Mesodermal cell (in vitro differentiated cells): ENCODE measurements at regions not wholly inside any gene's neighbourhood (a gene's known extent, or its start where the extent isn't known, plus 50 kb on each side); places are given as distances from the start of the nearest gene placed in this dataset.
A peak's percentile ranks its signal among the peaks of the same experiment; 100 is the strongest.

Experiments
- H3K27ac ChIP-seq: 2 replicates; pipeline ENCODE4 v1.7.0; 2013; ENCODE audit warnings: mild to moderate bottlenecking, low read depth, low read length, moderate library complexity; ENCODE audit not compliant: severe bottlenecking
- H3K36me3 ChIP-seq: 2 replicates; pipeline ENCODE4 v1.7.1; 2013; ENCODE audit warnings: mild to moderate bottlenecking, low read length, moderate library complexity; ENCODE audit not compliant: control insufficient read depth, insufficient read depth
- H3K4me1 ChIP-seq: one replicate; pipeline ENCODE4 v1.7.1; 2013; ENCODE audit warnings: mild to moderate bottlenecking, low read length; ENCODE audit not compliant: insufficient read depth, control insufficient read depth, poor library complexity, severe bottlenecking
- H3K4me3 ChIP-seq: 2 replicates; pipeline ENCODE4 v1.7.0; 2013; ENCODE audit warnings: low read length, control low read depth, mild to moderate bottlenecking; ENCODE audit not compliant: insufficient read depth, poor library complexity, severe bottlenecking; ENCODE audit errors: extremely low read depth
- H3K9me3 ChIP-seq: 2 replicates; pipeline ENCODE4 v1.7.1; 2013; ENCODE audit warnings: mild to moderate bottlenecking, low read length, moderate library complexity; ENCODE audit not compliant: control insufficient read depth
- WGBS, 2 experiments: methylation state at CpG; one replicate each; pipeline ENCODE4 v1.1.5; 2013; ENCODE audit warnings: missing lambda C conversion rate in 2 of 2; ENCODE audit not compliant: insufficient coverage in 2 of 2; 5-methylcytosine and 5-hydroxymethylcytosine counted together

DNA sequence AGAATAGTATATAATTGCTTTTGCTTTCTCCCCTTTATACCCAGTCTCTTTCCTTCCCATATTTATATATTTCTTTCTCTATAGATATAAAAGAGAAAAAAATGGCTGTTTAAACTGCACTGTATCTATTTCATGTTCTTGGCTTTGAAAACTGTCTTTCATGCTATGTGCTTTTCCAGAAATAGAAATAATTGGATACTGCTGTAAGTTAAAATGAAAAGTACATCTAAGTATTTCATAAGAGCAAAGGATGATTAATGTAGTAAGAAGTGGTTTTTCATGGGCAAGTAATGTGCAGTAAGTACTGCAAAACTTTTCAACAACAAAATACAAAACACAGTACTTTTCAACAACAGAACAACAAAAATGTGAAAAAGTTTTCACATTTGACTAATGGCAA, 237.9 kb downstream of the SNCA start:
- H3K36me3 ChIP-seq: no peaks in the 10 kb centered on the region

DNA sequence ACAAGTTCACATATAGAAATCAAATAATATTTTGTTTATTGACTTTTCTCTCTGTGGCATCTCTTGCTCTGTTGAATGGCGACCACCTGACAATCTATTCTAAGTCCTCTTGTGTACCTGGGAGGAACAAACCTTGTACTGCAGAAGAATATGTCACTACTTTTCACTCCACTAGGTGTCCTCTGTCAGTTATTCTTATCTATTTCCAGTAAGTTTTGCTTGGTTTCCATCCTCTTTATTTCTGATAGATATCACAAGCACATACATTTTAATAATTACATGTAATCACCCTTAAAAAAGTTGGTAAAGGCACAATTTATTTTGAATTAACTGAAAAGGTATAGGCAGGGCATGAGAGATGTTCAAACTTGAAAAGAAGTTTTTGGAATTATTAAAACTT, 238.4 kb downstream of the SNCA start:
- Histone ChIP-seq H3K4me3 (no peak overlapping the region), H3K27ac (no peak overlapping the region), H3K36me3 (no peaks in the 10 kb centered on the region), H3K9me3 (no peaks in the 10 kb centered on the region), H3K4me1 (no peaks in the 10 kb centered on the region)
- 67% methylated on average over 1 of the region's 1 CpG; no CpG with 5 or more reads in 1 of the 2 experiments for WGBS, 2 experiments

More for the DNA sequence above, 237.9 kb downstream of the SNCA start:
- Histone ChIP-seq H3K9me3 (no peaks in the 10 kb centered on the region), H3K4me1 (no peaks in the 10 kb centered on the region), H3K27ac (no peak overlapping the region), H3K4me3 (no peak overlapping the region)

DNA sequence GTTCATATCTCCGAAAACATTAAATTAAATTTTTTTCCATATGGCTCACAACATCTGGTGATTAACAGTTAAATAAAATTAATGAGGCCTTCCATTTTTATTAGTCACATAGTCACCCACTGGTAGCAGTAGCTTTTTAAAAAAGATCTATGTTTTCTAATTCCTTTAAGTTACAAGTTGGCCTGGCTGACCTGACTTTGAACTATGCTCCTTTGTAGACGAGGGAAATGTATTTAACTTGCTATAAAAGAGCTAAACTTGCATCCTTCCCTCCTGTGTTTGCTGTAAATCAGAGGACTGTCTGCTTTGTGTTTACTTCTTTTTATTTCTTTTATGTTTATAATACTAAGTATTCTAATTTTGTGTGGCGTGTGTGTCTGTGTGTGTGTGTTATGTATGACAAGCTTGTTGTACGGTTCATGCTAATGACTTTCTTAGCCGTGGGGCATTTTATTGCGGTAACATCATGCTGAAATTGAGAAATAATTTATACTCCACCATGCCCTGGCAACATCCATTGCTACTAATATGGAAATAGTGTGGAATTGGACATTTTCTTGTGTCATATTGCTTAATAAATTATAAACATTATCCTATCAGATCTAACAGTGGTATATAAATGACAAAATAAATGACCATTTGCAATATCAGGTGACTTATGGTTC, 241.7 kb downstream of the SNCA start:
- Histone ChIP-seq H3K27ac (no peak overlapping the region), H3K4me3 (no peak overlapping the region), H3K4me1 (no peaks in the 10 kb centered on the region), H3K36me3 (no peaks in the 10 kb centered on the region), H3K9me3 (no peaks in the 10 kb centered on the region)
- 100% methylated on average over 1 of the region's 6 CpGs; no CpG with 5 or more reads in 1 of the 2 experiments for WGBS, 2 experiments

DNA sequence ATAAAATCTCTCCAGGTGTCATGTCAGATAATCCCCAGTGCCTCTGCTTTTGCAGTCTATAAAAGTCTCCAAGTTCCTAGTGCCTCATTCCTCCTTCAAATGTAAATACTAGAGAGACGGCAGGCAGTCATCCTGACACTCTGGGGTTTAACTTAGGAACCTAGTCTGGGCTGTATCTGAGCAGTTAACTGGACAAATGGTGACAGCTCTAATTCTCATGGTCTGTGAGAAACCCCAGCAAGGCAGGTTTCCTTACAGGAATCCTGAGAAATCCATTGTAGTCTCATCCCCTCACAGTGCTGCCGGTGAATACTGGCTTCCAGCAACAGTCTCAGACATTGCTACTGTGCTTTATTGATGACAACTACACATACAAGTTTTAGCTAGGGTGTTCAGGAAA, 246.8 kb downstream of the SNCA start:
- H3K36me3 ChIP-seq: no peaks in the 10 kb centered on the region
- no peak overlapping the region for H3K4me3 ChIP-seq
- no peaks in the 10 kb centered on the region for H3K9me3 ChIP-seq
- 75 to 80% methylated on average over 1 to 2 of the region's 2 CpGs for WGBS, 2 experiments
- peak overlapping the region; percentile 57 for H3K27ac ChIP-seq
- no peaks in the 10 kb centered on the region for H3K4me1 ChIP-seq

DNA sequence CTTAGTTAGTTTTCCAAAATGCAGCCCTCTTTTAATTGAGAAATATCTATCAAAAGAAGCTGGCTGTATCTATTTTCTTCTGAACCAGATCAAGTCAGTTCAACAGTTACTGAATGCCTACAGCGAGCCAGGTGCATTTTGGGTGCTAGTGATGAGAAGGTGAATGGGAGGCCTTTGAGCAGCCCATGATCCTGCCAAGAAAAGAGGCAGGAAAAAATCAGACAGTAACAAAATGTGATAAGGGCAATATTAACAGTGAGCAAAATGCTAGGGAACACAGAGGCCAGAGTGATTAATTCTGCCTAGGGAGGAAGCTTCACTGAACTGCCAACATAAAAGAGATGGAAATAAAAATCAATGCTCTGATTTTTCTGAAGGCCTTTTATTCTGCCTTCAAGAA, 248.5 kb downstream of the SNCA start:
- H3K27ac ChIP-seq: no peak overlapping the region
- H3K4me3 ChIP-seq: no peak overlapping the region
- 100% methylated on average over 1 of the region's 1 CpG for WGBS, 2 experiments

DNA sequence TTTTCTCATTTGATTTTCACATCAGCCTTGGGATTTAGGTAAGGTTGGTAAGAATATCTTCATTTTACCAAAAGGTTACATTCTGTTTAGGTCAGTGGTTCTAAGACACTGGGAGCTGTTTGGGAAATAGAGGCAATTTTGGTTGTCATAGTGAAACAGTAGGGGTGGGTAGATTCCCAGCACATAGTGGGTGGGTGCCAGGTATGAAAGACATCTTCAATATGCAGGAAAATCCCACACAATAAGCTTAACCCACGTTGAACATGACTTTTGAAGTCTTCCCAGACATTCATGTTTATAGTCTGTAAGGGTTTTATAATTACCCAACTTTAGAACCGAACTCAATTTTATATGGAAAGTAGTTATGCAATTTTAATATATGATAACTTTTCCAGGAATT, 249.6 kb downstream of the SNCA start:
- H3K9me3 ChIP-seq: no peaks in the 10 kb centered on the region
- H3K4me3 ChIP-seq: no peak overlapping the region
- no peaks in the 10 kb centered on the region for H3K36me3 ChIP-seq
- H3K27ac ChIP-seq: no peak overlapping the region
- WGBS, 2 experiments: no CpG with 5 or more reads among the region's 2 CpGs
- H3K4me1 ChIP-seq: no peaks in the 10 kb centered on the region

More for the DNA sequence above, 248.5 kb downstream of the SNCA start:
- H3K36me3 ChIP-seq: no peaks in the 10 kb centered on the region
- no peaks in the 10 kb centered on the region for H3K9me3 ChIP-seq
- no peaks in the 10 kb centered on the region for H3K4me1 ChIP-seq

DNA sequence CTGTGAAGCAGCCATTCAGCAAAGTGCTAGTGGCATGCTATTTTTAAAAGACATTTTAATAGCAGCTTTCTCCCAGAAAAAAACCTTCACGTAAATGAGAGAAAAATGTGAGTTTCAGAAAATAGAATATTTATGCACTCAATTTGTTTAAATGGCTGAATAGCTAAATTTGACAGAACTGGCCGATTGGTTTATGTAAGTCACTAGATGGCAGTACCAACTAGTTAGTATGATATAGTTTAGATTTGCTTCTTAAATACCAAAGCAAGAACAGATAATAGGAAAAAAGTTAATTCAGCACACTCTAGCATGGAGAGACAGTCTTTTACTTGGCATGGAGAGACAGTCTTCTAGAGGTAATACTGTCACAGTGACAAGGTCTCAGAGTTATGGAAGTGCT, 250.1 kb downstream of the SNCA start:
- H3K4me3 ChIP-seq: no peak overlapping the region
- no peaks in the 10 kb centered on the region for H3K9me3 ChIP-seq
- no peaks in the 10 kb centered on the region for H3K4me1 ChIP-seq
- WGBS, 2 experiments: no CpG with 5 or more reads among the region's 2 CpGs
- H3K27ac ChIP-seq: no peak overlapping the region
- no peaks in the 10 kb centered on the region for H3K36me3 ChIP-seq

DNA sequence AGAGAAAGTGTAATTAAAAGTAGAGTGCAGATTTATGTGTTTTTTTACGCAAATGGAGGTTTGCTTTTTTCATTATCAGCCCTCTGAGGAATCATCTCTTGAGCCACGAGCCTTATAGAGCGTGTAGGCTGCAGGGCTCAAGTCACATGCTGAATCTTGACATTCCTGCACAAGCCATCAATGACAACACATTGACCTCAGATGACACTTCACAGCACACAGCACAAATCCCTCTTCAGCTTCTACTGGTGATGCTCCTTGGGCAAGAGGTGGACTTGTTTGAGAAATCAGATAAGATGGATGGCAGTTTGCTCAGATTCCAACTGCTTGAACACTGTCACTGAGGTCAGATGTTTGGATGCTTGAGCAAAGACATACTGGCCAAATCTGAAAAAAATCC, 250.6 kb downstream of the SNCA start:
- 79 to 80% methylated on average over 2 to 3 of the region's 3 CpGs for WGBS, 2 experiments
- Histone ChIP-seq H3K4me1 (no peaks in the 10 kb centered on the region), H3K36me3 (no peaks in the 10 kb centered on the region), H3K9me3 (no peaks in the 10 kb centered on the region), H3K4me3 (no peak overlapping the region), H3K27ac (no peak overlapping the region)

DNA sequence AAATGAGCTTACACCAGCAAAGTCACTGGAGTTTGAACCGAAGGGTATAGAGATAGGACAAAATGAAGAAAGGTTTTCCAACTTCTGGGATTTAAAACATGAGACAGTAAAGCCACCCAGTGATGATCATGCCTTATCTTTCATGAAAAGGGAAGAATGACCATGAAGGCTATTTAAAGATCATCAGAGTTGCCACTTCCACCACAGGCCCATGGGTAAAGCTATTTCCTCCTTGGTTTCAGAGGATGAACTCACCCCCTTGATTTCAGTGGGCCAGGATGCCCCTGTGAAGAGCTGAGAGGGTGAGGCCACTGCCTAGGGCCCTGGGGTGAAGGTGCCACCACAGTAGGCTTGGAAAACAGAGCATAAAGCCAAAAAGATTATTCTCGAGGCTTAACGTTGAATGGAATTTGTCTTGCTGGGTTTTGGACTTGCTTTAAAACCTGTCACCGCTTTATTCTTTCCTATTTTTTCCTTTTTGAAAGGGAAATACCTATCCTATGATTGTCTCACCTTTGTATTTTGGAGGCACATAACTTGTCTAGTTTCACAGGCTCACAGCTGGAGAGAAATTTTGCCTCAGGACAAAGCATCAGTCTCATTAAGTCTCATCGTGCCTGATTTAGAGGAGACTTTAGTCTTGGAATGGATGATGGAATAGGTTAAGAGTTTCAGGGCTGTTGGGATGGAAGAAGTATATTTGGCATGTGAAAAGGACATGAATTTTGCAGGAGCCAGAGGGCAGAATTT, 254.0 kb downstream of the SNCA start:
- 93 to 100% methylated on average over 2 to 3 of the region's 5 CpGs for WGBS, 2 experiments
- no peaks in the 10 kb centered on the region for H3K9me3 ChIP-seq
- no peaks in the 10 kb centered on the region for H3K4me1 ChIP-seq
- no peak overlapping the region for H3K4me3 ChIP-seq
- no peaks in the 10 kb centered on the region for H3K36me3 ChIP-seq
- no peak overlapping the region for H3K27ac ChIP-seq

DNA sequence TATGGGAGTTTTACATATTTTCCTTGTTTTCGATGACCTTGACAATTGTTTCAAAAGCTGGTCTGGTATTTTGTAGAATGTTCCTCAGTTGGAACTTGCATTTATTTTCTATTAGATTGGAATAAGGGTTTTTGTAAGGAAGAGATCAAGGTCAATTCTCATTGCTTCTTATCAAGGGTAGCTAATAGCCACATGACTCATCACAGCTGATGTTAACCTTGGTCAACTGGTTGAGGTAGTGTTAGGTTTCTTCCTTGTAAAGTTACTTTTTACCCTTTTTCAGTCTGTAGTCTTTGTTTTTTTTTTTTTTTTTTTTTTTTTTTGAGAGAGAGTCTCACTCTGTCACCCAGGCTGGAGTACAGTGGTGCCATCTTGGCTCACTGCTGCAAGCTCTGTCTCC, 257.2 kb downstream of the SNCA start:
- no peak overlapping the region for H3K27ac ChIP-seq
- WGBS, 2 experiments: no CpG with 5 or more reads among the region's 1 CpG
- no peak overlapping the region for H3K4me3 ChIP-seq
- no peaks in the 10 kb centered on the region for H3K36me3 ChIP-seq
- H3K9me3 ChIP-seq: no peaks in the 10 kb centered on the region
- H3K4me1 ChIP-seq: no peaks in the 10 kb centered on the region

DNA sequence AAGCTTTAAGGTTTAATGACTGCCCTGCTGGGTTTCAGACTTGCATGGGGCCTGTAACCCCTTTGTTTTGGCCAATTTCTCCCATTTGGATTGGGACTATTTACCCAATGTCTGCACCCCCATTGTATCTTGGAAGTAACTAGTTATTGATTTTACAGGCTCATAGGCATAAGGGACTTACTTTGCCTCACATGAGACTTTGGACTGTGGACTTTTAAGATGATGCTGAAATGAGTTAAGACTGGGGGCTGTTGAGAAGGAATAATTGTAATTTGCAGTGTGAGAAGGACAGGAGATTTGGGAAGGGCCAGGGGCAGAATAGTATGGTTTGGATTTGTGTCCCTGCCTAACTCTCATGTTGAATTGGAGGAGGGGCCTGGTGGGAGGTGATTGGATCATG, 260.7 kb downstream of the SNCA start:
- H3K36me3 ChIP-seq: no peaks in the 10 kb centered on the region
- H3K4me1 ChIP-seq: no peaks in the 10 kb centered on the region
- H3K4me3 ChIP-seq: no peak overlapping the region
- no peaks in the 10 kb centered on the region for H3K9me3 ChIP-seq
- H3K27ac ChIP-seq: no peak overlapping the region
